ENCODE measurements at regions not wholly inside any gene's neighbourhood (a gene's known extent, or its start where the extent isn't known, plus 50 kb on each side); places are given as distances from the start of the nearest gene placed in this dataset.

DNA sequence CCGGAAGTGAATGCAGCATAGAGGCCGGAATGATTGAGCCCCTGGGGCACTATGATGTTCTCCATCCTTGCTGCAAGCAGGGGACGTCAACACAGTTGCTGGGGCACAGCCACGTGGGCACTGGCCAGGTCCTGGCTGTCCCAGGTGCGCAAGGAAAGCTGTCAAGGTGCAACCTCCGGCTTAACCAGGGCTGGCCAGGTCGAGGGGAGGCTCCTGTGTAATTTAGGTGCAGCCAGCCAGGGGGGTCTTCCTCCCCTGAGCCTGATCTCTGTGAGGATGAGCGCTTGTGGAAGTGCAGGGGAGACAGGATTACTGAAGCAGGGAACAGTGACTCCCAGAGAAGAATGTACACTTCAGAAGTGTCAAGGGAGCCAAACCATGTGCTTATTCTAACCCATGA lies 852.8 kb upstream of the TMEM132C start:
- DNase-seq (ENCODE audit: low read depth), result no peak

DNA sequence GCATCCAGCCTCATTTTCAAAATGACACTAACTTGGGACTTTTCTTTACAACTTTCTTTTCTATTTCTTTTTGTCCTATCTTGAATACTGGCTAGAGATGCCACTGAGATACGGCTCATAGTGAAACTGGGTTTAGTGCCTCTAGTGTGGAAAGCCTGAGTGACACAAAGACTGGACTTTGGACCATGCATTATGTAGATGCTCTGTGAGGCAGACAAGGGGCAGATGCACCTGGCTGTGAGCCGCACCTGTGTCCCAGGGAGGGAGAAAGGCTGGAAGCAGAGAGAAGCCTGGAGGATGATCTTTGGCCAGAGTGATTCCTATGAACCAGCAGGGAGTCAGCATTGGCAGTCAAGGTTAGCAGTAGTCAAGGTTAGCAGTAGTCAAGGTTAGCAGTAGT lies 852.3 kb upstream of the TMEM132C start:
- DNase-seq (ENCODE audit: low read depth), result no peak

DNA sequence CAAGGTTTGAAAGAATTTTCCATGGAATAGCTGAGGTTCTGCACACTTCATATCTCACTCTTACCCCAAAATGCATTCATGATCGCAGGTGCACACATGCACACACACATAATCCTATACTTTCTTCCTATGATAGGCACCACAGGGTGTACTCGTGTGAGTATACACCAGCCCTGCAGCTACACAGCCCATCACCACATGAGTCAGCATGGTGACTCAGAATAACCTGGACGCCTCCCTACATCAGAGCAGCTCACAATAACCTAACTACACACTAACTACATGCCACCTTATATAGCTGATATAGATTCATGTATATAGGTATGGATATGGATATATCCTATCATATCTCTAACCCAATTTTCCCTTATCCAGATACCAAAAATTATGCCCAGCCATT lies 850.2 kb upstream of the TMEM132C start:
- DNase-seq (ENCODE audit: low read depth), result no peak

DNA sequence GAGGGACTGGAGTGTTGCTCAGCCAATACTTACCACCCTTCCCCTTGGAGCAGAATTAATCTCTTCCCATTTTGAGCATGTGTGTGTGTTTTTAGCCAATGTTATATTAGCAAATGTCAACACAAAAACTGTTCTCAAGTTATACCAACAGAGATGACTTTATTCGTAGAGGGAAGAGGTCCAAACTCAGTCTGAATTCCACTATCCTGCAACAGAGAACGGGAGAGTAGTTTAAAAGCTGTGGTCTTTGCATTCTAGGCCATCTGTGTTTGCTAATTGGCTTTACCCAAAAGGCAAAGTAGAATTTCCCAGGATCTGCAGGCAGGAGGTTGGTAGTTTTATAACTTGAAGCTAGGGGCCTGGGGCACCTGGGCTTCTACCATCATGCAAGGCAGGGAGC lies 847.9 kb upstream of the TMEM132C start:
- no peak for DNase-seq (ENCODE audit: low read depth)

DNA sequence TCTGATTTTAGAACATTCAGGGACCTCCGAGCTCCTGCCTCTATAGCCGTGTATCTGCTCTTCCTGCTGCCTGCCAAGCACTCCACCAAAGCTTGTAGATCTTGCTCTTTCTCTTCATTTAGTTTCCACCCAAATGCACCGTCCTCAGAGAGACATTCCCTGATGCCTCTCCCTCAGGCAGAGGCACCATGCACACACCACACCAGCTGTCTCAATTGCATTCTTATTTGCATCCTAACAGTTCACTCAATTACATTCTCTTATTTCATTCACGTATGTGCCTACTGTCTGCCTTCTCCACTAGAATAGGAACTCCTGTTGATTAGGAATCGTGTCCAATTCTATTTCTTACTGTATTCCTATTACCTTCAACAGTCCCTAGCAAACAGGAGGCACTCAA lies 845.4 kb upstream of the TMEM132C start:
- no peak for DNase-seq (ENCODE audit: low read depth)

DNA sequence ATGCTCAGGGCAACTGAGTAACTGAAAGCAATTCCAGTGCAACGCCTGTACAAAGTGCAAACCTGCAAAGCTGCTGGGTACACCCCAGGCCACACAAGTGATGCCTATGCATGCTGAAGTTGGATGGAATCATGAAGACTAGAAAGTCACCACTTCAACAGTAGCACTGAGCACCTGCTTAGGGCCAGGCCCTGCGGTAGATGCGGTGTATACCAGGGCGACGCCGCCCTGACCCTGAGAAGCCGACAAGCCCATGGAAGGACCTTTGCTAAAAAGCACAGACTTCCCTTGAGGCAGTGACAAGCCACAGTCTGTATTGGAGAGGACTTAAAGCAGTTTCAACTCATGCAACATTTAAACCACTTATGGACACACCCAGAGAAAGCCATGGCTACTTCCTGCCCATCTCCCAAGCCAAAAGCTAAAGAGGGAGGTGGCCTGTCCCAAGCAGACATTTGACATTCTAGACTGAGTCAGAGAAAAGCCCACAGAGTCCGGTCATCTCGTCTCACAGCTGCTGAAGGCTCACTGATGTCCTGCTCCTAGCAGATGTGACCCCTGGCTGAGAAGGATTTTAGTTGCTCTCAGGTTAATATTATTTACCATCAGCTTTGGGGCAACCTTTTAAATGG lies 843.9 kb upstream of the TMEM132C start:
- no peak for DNase-seq (ENCODE audit: low read depth)

DNA sequence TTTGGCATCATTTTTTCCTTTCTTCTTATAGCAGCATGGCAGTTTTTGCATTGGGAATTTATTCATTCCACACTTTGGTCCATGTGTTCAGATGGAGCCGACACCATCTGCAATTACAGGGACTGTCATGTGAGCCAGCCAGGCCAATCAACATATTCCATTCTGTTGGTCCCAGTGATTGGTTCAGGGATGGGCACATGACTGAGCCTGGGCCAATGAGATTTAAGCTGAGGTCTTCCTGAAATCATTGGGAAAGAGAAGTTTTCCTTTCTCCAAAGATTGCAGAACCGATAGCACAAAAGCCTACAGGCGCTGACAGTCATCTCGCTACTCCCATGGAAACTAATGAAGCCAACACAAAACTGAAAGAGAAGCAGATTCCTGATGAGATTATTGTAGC lies 841.5 kb upstream of the TMEM132C start:
- no peak for DNase-seq (ENCODE audit: low read depth)

DNA sequence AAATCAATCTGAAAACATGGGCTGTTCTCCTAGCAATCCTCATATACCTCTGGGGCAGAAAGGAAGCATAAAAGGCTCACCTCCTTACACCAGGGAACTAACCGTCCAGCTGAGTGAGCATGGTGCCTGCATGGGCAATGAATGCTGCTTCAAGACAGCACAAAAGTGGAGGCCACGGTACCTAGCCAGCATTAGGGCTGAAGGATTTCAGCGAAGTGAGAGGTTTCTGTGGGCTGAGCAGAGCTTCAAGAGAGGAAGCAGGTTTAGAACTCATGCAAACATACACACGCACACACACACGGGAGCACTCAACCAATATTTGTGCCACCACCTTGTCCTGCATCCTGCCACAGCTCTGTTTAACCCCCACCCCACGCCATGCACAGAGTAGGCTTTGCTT lies 838.5 kb upstream of the TMEM132C start:
- DNase-seq (ENCODE audit: low read depth), result no peak

DNA sequence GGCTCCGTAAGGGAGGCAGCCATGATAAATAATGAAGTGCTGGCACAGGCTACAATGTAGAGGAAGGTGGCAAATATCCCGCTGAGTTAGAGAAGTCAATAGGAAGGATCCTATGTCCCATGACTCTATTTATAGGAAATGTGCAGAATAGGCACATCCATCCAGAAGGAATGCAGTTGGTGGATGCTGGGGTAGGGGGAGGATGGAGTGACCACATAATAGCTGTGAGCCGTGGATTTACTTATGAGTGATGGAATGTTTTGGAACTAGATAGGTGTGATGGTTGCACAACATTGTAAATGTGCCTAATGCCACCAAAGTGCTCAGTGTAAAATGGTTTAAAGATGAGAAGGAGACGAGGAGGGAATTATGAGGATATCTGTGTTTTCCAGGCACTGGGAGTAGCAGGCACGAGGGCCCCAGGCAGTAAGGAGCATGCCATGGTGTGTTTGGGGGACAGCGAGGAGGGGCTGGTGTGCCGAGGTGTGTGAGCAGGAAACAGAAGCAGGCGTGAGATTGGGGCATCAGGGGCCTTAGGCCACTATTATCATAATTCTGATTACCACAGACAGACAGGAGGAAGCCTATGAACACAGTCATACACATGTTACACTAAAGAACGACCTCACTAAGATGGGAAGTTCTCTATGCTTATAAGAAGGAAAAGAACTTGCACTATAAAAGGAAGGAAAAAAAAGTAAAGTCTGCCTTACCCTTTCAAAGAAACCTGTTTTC lies 837.3 kb upstream of the TMEM132C start:
- DNase-seq (ENCODE audit: low read depth), result no peak

DNA sequence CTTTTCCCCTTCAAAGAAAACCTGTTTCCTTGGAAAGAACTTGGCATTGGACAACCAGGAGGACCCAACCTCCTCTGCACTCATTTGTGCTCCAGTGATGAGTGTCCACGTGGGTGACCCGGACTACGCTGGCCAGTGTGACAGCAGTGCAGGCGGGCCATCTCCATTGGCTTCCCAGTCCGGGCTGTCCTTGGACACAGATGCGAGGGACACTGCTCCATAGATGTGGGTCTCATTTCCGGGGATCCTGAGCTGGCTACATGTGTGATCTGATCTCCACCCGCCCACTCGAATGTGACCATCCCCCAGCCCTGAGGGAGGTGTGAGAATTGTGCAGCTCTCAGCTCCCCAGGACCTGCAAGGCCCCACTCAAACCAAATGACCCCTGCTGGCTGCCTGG lies 836.6 kb upstream of the TMEM132C start:
- no peak for DNase-seq (ENCODE audit: low read depth)

DNA sequence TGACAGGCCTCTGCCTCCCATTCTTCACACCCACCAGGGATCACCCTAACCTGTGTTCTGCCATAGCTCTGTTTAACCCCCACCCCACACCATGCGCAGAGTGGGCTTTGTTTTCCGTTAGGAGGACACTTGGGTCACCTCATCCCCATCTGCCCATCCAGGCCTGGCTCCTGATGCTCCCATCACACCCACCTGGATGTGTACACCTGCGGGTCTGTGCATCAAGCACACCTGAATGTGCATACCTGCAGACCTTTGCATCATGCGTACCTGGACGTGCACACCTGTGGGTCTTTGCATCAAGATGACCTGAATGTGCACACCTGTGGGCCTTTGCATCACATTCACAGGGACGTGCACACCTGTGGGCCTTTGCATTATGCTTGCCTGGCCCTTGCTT lies 835.8 kb upstream of the TMEM132C start:
- DNase-seq (ENCODE audit: low read depth), result no peak

DNA sequence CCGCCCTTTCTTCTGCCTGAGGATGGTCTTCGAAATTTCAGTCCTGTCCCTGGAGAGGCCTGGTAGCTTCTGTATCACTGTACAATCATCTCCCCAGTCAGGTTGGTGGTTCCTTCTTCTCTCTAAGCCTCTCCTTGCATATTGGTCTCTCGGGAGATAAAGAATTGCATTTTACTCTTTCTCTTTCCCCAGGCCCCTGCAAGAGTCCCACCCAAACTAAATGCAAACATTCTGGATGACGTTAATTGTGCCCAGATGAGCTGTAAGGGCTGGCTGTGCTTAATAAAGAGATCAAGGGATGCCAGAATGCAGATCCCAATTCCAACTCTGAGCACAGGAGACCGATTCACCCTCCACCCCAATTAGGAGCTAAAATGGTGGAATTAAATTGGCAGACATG lies 835.4 kb upstream of the TMEM132C start:
- no peak for DNase-seq (ENCODE audit: low read depth)

DNA sequence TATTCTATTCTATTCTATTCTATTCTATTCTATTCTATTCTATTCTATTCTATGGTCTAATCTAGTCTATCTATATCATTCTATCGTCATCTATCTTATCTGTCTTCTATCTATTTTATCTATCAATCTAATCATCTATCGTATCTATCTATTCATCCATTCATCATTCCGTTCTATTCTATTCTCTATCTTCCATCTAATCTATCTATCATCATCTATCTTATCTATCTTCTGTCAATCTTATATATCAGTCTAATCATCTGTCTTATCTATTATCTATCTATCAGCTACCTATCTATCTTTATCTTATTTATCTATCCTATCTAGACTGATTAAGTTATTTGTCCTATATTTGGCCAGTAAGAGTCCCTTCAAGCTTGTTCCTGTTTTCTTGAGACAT lies 831.5 kb upstream of the TMEM132C start:
- DNase-seq (ENCODE audit: low read depth), result no peak

DNA sequence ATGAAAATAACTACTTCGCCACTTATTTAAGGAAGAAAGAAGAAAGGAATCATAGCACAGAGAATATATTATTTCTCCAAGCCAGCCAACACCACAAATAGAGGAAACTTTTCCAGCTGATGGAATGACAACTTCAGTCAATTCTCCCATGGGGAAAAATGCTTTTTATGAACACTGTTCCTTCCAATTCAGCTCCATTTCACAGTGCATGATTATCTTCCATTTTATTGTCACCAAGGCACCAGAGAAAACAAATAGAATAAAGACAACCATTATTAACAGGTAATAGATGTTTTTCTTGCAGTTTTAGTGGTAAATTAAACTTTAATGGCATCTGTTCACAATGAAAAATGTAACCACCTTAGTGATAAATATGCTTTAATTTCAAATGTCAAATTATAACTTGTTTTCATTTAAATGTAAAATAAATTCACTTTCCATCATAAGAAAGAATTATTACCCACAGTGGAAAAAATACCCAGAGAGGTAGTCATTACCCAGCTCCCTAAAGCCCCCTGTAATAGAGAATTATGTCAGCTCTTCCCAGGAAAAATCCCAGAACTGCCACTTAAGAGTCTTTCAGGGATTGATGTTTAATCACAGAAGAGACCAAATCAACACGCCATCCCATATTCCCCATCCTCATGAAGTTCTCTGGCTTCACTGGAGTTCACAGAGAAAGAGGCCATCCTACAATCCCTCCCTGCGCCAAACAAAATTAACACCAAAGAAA lies 828.3 kb upstream of the TMEM132C start:
- no peak for DNase-seq (ENCODE audit: low read depth)

DNA sequence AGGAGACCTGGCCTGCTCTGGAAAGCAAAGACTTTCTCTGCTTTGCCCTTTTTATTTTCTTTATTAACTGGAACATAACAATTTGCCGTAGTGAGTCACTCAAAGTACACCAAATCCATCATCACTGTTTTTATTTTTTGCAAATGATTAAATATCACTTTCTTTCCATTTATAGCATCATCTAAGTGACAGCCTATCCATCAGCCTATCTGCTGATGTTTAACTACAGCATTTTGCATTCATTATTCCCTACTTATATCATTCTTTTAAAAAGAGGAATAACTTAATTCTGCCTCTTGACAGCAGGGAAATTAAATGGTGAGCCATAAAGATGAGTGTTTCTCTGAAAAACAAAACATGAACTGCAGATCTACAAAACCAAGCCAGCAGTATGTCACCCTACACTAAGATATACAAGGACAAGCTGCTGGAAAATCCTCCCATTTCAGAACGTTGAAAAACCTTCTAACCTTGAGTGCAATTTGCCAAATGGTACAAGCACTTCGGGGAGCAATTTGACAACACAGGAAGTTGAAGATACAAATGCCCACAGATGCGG lies 821.3 kb upstream of the TMEM132C start:
- no peak for DNase-seq (ENCODE audit: low read depth)

DNA sequence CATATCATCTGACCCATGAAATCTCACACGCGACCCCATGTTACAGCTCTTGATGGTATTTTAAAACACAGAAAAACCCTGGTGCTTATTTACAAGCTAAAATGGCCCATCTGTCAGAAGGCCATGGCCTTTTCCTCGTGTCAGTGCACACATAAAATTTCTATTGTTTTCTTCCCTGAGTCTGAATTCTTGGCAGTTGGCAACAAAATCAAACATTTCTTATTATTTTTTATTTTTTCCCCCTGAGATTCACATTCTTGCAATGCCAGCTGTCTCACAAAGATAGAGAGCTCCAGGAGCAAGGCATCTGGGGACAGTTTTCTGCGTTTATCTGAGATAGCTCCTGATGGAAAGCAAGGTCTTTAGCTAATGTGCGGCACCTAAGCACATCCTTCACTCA lies 818.1 kb upstream of the TMEM132C start:
- no peak for DNase-seq (ENCODE audit: low read depth)

DNA sequence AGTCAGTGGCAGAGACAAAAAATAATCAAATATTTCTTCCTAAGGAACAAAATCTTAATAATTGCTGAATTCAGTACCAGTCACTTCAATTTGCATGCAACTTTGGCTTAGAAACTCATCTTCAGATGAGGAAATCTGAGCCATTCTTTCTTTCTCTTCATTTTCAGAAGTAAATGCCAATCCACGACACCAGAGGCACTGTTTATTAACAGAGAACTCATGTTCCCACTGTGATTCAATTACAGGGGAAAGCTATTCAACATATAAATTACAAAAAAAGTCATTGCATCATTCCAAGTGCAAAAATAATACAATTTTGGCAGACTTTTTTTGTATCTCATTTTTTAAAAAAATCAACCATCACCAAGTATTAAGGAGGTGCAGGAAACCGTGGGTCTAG lies 816.1 kb upstream of the TMEM132C start:
- DNase-seq (ENCODE audit: low read depth), result no peak

DNA sequence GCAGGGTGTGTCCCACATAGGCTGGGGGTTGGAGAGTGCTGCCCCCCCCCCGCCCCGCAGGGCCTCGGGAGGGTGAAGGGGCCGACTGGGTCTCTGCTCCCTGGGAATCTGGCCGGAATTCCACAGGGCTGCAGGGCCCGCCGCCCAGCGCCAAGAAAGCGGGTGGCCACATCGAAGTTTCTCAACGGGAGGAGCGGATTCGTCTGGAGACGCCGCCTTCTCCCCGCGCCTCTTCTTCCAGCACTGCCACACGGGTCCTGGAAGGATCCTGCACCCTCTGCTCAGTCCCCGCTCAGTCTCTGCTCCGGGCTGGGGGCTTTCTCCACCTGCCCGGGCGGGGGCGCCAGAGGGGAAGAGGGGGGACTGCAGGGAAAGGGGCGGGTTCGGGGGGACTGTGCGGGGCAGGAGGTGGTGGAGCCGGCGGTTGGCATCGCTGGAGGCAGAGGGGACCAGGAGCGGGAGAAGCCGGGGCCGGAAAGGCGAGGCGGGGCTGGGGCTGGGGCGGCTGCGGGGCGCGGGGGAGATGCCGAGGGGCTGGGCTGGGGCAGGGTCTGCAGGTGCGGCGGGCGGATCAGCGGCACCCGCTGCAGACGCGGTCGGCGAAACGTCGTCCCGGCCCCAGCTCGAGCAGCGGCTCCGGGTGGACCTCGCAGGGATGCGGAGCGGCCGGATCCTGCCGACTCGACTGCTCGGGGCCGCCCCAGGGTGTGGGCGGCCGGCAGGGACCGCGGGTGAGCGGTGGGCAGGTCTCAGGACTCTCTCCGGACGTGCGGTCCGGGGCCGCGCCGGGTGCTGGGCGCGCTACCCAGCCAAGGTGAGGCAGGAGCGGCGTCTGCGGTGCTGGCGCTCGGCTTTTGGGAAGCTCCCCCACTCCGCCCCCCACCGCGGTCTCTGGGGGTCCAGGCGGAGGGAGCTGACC lies 811.4 kb upstream of the TMEM132C start:
- no peak for DNase-seq (ENCODE audit: low read depth)

DNA sequence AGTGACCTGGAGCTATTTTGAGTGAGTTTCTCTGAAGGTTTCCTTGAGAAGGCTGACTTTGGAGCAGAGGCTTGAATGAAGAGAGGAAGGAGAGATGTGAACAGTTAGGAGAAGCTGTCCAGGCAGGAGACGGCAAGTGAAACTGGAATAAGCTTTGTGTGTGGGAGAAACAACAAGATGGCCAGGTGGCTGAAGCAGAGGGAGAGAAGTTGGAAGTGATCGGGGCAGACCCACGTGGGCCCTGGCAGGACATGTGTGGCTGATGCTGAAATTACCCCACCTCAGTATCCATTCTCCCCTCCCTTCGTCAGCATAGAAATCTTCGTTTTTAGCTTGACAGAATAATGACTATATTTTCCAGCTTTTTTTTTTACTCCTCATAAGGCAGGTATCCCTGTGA lies 809.2 kb upstream of the TMEM132C start:
- no peak for DNase-seq (ENCODE audit: low read depth)

DNA sequence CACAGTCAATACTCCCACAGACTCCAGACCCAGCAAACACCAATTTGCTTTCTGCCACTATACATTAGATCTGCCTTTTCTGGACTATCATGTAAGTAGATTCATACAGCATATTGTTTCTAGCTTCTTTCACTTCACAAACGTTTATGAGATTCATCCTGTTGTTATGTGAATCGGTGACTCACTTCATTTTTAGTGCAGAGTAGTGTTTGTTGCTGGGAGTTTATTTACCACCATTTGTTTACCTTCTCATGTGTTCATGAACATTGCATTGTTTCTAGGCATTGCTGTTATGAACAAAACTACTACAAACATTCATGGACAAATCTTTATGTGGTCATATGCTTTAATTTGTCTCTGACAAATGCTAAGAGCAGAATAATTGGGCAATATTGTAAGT lies 807.8 kb upstream of the TMEM132C start:
- no peak for DNase-seq (ENCODE audit: low read depth)

DNA sequence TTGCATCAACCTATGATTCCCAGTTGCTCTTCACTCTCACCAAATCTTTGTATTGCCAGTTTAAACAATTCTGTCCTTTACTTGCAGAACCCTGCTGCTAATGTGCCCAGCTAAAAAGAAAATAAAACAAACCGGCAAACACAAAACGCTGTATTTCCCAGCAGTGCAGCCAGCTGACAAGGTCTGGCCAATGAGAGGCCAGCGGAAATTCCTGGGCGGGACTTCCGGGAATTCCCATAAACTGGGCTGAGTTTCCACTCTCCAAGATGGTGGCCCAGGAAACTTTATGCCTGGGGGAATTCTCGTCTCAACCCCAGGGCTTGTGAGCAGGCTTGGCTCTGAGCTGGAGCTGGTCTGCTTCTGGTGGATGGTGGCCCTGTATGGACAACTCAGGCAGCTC lies 807.3 kb upstream of the TMEM132C start:
- no peak for DNase-seq (ENCODE audit: low read depth)

DNA sequence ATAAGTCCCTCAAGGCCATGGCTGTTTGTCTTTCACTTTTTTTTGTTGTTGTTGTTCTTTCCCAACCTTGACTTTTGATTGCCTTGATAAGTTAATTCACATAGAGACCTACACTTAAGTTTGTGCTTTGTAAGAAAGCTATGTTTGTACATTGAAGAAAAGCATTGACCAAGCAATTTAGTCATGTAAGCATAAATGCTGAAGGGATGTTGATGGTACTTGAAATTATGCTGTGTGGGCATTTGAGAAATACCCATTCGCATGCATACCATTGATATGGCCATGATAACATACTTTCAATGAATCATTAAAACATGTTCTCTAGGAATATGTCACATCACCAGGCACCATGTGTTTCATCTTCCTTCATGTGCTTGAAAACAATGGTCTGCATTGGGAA lies 803.7 kb upstream of the TMEM132C start:
- DNase-seq (ENCODE audit: low read depth), result no peak

All from GM04504 (cell line).